ENCODE measurements at regions not wholly inside any gene's neighbourhood (a gene's known extent, or its start where the extent isn't known, plus 50 kb on each side); places are given as distances from the start of the nearest gene placed in this dataset.

DNA sequence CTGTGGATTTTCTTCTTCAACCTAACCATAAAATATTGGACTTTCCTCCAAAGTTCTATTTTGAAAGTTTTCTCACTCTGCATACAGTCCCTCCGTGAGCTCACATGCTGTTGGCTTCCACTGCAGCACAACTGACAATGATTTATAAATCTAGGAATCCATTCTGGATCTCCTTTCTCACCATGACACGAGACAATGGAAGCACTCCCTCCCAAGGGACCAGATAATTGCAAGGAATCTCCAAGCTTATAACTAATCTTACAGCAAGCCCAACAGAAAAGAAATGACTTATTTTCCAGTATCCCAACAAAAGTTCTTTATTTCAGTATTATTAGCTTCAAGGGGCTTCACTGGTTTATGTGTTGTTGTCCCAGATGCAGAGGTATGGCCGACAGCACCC is 729.0 kb downstream of the RFPL4B start:
- no peak for DNase-seq (ENCODE audit: extremely low read depth, low read depth)
- TF ChIP-seq, protein P1, sequence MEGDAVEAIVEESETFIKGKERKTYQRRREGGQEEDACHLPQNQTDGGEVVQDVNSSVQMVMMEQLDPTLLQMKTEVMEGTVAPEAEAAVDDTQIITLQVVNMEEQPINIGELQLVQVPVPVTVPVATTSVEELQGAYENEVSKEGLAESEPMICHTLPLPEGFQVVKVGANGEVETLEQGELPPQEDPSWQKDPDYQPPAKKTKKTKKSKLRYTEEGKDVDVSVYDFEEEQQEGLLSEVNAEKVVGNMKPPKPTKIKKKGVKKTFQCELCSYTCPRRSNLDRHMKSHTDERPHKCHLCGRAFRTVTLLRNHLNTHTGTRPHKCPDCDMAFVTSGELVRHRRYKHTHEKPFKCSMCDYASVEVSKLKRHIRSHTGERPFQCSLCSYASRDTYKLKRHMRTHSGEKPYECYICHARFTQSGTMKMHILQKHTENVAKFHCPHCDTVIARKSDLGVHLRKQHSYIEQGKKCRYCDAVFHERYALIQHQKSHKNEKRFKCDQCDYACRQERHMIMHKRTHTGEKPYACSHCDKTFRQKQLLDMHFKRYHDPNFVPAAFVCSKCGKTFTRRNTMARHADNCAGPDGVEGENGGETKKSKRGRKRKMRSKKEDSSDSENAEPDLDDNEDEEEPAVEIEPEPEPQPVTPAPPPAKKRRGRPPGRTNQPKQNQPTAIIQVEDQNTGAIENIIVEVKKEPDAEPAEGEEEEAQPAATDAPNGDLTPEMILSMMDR (IDR thresholded peaks at IDR 0.05; ENCODE audit: low read depth, low read length, missing control alignments), result no peak
- no peak overlapping the region for H3K4me3 ChIP-seq (replicated peaks; ENCODE audit: low read depth, low read length)

DNA sequence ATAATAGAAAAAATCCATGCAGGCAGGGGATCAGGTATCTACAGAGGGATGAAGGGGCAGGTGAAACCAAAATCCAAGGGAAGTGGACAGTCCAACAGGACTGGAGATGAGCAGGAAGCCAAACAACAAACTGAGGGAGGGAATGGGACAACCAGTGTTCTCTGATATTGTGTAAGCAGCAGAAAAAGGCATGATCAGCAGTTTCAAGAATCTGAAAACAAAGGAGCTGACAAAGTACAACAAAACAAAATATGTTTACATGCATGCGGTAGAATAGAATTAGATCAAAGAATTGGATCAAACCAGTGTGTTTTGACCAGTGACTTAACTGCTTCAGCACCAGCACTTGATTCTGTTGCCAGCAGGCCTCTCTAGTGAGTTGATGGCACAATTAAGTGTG is 729.7 kb downstream of the RFPL4B start:
- TF ChIP-seq, protein P1 (IDR thresholded peaks at IDR 0.05; ENCODE audit: low read depth, low read length, missing control alignments), result no peak
- DNase-seq (ENCODE audit: extremely low read depth, low read depth), result no peak
- no peak overlapping the region for H3K4me3 ChIP-seq (replicated peaks; ENCODE audit: low read depth, low read length)

DNA sequence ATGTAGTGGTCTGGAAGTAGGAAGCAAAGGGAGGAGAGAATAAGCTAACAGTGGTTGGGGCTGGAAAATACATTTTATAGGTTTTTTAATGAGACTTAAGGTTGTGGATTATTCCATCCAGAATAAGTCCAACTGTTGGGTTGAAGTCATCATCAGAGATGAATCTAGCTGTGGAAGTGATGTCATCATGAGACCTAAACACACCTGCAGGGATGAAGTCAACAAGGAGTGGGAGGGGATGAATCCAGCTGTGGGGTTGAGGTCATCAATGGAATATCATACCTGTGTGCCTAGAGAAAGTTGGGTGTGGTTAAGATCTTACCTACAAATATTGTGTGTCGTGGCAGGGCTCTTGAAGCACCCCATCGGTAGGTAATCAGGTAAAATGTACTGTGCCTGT is 730.7 kb downstream of the RFPL4B start:
- TF ChIP-seq, protein P1 (IDR thresholded peaks at IDR 0.05; ENCODE audit: low read depth, low read length, missing control alignments), result no peak
- no peak for DNase-seq (ENCODE audit: extremely low read depth, low read depth)
- no peak overlapping the region for H3K4me3 ChIP-seq (replicated peaks; ENCODE audit: low read depth, low read length)

DNA sequence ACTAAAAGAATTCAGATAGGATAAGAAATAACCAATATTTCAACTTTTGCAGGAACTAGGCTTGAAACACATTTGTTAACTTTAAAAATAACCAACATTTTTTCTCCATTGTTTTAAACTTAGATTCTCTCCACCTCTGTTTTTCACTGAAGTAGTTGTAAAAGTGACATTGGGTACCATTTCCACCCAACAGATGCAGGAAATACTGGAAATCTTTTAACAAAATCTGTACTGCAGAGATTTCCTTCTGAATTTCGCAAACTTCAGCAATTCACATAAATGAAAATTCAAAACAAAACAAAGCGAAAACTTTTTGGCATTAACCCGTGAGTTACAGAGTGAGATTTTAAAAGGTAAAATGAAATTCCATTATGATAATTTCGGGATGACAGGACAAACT is 731.7 kb downstream of the RFPL4B start:
- no peak for DNase-seq (ENCODE audit: extremely low read depth, low read depth)
- H3K4me3 ChIP-seq (replicated peaks; ENCODE audit: low read depth, low read length), result no peak overlapping the region
- TF ChIP-seq, protein P1 (IDR thresholded peaks at IDR 0.05; ENCODE audit: low read depth, low read length, missing control alignments), result no peak

DNA sequence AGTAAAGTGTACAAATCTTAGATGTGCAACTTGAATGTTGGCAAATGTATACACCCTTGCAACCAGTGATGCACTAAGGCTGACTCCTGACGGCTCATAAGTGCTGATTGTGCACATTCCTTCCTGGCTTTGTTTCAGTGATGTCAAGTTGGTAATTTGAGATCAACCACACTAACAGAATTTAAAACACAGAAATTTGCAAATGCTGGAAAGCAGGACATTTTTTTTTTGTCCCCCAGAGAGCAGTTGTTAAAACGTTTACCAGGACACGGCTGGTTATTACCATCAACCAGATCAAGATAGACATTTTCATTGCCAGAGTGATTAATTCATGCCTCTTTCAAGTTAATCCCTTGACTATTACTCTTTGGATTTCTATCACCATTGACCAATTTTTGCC is 735.6 kb downstream of the RFPL4B start:
- no peak overlapping the region for H3K4me3 ChIP-seq (replicated peaks; ENCODE audit: low read depth, low read length)
- DNase-seq (ENCODE audit: extremely low read depth, low read depth), result peak; percentile 37
- TF ChIP-seq, protein P1 (IDR thresholded peaks at IDR 0.05; ENCODE audit: low read depth, low read length, missing control alignments), result no peak

DNA sequence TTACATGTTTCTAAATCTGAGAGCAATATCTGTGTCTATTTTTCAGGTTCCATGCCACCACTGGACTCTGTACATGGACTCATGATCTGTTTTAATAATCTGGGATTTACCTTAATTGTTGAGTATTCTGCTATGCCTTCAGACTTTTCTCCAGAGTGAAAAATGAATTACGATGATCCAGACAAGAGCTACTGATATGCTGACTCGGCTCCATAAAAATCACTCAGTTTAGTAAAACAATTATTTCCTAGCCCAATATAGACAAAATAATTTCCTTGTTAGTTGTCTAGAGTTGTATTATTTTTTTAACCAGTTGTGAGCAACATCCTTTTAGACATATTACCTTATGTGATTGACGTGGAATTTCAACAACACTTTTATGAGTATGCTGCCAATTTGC is 736.8 kb downstream of the RFPL4B start:
- H3K4me3 ChIP-seq (replicated peaks; ENCODE audit: low read depth, low read length), result no peak overlapping the region
- no peak for DNase-seq (ENCODE audit: extremely low read depth, low read depth)
- TF ChIP-seq, protein P1 (IDR thresholded peaks at IDR 0.05; ENCODE audit: low read depth, low read length, missing control alignments), result no peak

DNA sequence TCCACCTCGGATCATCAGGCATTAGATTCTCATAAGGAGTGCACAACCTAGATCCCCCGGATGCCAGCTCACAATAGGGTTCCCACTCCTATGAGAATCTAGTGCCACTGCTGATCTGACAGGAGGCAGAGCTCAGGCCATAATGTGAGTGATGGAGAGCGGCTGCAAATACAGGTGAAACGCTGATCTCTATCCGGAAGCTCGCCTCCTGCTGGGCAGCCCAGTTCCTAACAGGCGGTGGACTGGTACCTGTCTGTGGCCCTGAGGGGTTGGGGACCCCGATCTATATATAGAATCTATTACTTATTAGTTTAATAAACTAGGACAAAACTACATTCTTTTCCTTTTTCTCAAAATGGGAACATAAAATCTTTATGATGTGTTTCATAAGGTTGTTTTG is 741.9 kb downstream of the RFPL4B start:
- TF ChIP-seq, protein P1 (IDR thresholded peaks at IDR 0.05; ENCODE audit: low read depth, low read length, missing control alignments), result no peak
- no peak overlapping the region for H3K4me3 ChIP-seq (replicated peaks; ENCODE audit: low read depth, low read length)
- no peak for DNase-seq (ENCODE audit: extremely low read depth, low read depth)
